DMS114 treated with DMSO at 0.1 percent for 48 hours (cell line): ENCODE measurements at regions not wholly inside any gene's neighbourhood (a gene's known extent, or its start where the extent isn't known, plus 50 kb on each side); places are given as distances from the start of the nearest gene placed in this dataset.

Experiments
- DNase-seq: peaks from one replicate; lab custom pipeline; 2025; ENCODE audit not compliant: unreplicated experiment; lab: John Stamatoyannopoulos, UW

- no peak for DNase-seq
These were observed 155.7 kb upstream of the CDYL start for GRCh38 chr6:4620284-4621151.

- DNase-seq = no peak
These were observed 159.9 kb upstream of the CDYL start for GRCh38 chr6:4616311-4616710.

GRCh38 chr6:4615891-4616290 lies 160.3 kb upstream of the CDYL start:
- DNase-seq = no peak

GRCh38 chr6:4615231-4615630 lies 161.0 kb upstream of the CDYL start:
- no peak for DNase-seq

DNA sequence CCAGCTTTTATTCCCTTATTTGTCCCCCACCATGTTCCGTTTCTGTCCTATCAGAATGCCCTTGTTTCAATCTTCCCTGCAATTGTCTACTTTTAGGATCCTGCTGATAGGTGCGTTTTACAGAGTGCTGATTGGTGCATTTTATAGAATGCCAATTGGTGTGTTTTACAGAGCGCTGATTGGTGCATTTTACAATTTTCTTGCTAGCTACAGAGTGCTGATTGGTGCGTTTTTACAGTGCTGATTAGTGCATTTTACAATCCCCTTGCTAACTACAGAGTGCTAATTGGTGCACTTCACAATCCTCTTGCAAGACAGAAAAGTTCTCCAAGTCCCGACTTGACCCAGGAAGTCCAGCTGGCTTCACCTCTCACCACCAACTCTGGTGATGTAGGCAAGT lies 161.6 kb upstream of the CDYL start:
- no peak for DNase-seq

DNA sequence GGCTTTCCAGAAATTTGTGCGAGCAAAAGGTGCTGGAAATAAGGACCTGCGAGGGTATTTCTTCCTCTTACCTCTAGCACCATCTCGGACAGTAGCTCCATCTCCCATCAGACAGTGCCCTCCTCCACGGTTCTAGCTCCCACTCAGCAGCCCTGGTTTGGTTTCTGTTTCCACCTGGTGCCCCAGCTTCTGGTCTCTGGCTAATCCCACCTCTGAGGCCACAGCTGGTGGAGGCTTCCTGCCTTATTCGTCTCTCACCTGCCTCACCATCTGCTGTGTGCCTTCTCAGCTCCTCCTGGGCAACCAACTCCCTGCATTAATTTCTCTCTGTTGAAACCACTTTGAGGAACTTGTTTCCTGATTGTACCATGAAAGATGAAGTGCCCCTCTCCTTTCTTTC lies 162.4 kb upstream of the CDYL start:
- no peak for DNase-seq

DNA sequence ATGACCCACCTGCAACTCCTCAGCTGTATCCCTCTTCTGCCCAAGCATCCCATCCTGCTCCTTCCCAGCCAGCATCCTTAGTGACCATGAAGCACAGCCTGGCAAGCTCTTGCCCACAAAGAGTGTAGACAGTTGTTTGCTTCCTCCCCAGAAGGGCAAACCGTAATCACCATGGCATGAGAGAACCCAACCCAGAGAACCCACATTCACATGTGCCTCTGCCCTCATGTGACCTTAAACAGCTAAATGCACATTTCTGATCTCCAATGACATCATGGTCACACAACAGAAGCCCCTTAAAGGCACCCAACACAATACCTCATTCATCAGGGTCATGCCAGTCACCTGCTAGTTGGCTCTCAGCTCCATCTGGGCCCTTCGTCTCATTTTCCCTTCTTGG lies 162.8 kb upstream of the CDYL start:
- no peak for DNase-seq

- DNase-seq = no peak
These were observed 163.5 kb upstream of the CDYL start for GRCh38 chr6:4612636-4613171.

DNA sequence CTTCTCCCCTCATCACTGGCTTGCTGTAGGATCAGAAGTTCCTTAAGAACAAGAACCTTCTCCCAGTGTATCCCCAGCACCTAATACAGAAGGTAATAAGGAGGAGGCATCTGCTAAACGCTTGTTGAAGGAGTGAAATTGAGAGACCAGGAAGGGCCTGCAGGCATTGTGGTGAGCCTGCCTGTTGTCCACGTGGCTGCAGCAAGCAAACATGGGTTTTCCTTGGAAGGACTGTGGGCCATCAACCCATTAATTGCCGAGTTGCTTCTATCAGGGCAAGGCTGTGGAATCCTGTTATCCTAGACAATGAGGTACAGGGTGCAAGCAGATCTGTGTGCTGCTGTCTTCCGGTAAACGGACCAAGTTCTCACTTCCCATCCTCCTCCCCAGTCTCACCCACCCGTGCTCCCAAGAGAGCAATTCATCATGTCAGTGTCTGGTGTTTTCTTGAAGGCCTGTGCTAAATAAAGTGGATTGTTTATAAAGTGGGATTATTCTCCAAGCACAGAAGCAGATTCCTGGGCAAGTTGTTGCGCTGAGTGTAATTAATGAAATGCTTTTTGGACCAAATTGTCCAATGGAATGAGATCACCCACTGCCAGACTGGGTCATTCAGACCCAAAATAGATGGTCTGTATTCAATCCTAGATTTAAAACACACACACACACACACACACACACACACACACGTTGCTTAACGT lies 164.6 kb upstream of the CDYL start:
- no peak for DNase-seq

DNA sequence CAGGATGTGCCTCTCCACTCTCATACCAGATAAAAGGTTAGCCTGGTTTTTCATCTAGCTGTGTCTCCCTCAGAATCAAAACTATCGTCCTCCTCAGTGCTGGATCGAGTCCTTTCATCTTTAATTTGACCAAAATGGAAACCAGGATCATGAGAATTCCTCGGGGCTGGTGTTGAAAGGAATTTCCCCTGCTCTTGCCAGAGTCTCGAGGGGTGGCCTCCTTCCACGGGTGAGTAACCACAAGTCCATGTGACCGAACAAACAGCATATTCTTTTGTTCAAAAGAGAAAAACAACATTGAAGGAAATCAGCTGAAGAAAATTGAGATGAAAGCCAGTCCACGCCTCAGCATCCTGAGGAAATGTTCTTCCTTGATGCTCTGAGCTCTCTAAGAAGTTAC lies 165.9 kb upstream of the CDYL start:
- no peak for DNase-seq

GRCh38 chr6:4608361-4609115 lies 167.7 kb upstream of the CDYL start:
- no peak for DNase-seq

- DNase-seq = no peak
These were observed 168.4 kb upstream of the CDYL start for GRCh38 chr6:4607793-4608192.

- no peak for DNase-seq
These were observed 169.1 kb upstream of the CDYL start for GRCh38 chr6:4606821-4607704.

DNA sequence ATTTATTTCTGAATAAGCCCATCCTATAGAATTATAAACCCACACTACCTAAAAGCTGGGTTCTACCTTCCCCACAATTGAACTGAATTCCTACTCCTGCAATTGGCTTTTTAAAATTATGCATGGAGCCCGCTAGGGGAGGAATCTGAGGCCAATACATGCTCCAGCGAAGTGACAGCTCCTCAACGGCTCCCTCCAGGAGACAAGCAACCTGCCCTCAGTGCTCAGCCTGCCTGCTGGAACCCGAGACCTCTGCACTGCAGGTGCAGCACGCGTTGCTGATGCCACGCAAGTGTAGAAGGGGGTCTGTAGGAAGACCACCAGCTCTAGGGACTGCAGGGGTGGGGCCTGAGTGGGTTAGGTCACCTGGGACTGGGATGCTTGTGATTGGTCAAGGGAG lies 170.2 kb upstream of the CDYL start:
- no peak for DNase-seq

GRCh38 chr6:4603856-4604369 lies 172.3 kb upstream of the CDYL start:
- no peak for DNase-seq

DNA sequence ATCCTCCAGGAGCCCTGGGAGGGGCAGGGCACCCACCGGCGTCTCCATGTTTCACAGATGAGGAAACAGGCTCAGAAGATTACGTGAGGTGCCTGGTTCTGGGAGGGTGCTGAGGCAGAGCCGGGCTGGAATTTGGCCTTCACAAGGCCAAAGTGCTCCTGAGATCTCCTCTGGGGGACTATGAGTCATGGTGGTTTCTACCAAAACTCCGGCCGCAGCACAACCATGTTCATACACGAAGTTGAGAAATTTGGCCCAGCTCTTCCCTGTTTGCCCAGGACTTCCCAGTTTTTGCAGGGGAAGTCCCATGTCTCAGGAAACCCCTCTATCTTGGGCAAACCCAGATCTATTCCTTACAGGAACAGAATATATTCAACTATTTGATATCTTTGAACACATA lies 172.9 kb upstream of the CDYL start:
- no peak for DNase-seq

DNA sequence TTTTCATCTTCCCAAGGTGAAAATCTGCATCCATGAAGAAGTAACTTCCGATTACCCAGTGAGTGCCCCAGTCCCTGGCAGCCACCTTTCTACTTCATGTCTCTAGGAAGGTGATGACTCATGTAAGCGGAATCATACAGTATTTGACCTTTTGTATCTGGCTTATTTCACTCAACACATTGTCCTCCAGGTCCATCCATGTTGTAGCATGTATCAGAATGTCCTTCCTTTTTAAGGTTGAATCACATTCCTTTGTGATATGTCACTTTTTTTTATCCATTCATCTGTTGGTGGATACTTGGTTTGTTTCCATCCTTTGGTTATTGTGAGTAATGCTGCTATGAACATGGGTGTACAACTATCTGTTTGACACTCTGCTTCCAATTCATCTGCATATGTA lies 176.3 kb upstream of the CDYL start:
- no peak for DNase-seq

GRCh38 chr6:4598384-4598995 lies 177.7 kb upstream of the CDYL start:
- DNase-seq = no peak

DNA sequence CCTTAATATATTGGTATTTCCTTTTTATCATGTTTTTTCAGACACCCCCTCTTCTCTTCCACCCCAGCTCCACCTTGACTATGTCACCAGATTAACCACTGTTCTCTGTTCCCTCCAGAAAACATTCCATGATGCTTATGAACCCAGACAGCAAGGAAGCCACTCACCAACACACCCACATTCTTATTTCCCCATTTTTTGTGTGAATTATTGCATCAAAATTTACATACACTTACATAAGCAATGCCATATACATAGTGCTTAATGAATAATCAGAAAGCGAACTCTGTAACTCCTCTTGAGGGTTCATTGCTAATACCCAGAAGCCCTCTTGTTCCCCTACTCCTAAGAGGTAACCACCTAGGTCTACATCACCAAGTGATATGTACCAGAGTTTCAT lies 182.3 kb upstream of the CDYL start:
- DNase-seq = no peak

GRCh38 chr6:4592026-4592425 lies 184.2 kb upstream of the CDYL start:
- no peak for DNase-seq
